SU-DHL-6 (cell line): ENCODE measurements at regions not wholly inside any gene's neighbourhood (a gene's known extent, or its start where the extent isn't known, plus 50 kb on each side); places are given as distances from the start of the nearest gene placed in this dataset.

Experiments used
- H2AFZ ChIP-seq: fragments of 200-600 bp; sonication (generic); 2 replicates; pipeline ENCODE4 v1.6.1; 2014; ENCODE audit warnings: low read depth, mild to moderate bottlenecking, moderate library complexity, mixed read lengths, antibody characterized with exemption, low read length; ENCODE audit not compliant: severe bottlenecking
- H3F3A ChIP-seq: fragments of 200-600 bp; shearing (Covaris generic); 2 replicates; pipeline ENCODE4 v1.6.0; 2016; ENCODE audit warnings: antibody characterized with exemption, mild to moderate bottlenecking; ENCODE audit not compliant: insufficient read depth
- H3K27ac ChIP-seq: fragments of 200-600 bp; sonication (generic); 2 replicates; pipeline ENCODE4 v1.5.1; 2016; ENCODE audit warnings: low read depth, mild to moderate bottlenecking, low read length, moderate library complexity, mixed read lengths
- H3K27me3 ChIP-seq: fragments of 200-600 bp; sonication (generic), shearing (Covaris generic); 2 replicates; pipeline ENCODE4 v1.6.0; 2014; ENCODE audit warnings: mild to moderate bottlenecking, low read length
- H3K36me3 ChIP-seq: fragments of 200-600 bp; sonication (generic); 2 replicates; pipeline ENCODE4 v1.6.1; 2014; ENCODE audit warnings: mild to moderate bottlenecking, low read length, mixed read lengths
- H3K4me2 ChIP-seq: fragments of 300-600, 200-600 bp; shearing (Covaris generic), sonication (generic); 2 replicates; pipeline ENCODE4 v1.6.0; 2014; ENCODE audit warnings: low read length, low read depth, mild to moderate bottlenecking; ENCODE audit not compliant: poor library complexity, severe bottlenecking
- H3K4me3 ChIP-seq: fragments of 200-600 bp; sonication (generic); 2 replicates; pipeline ENCODE4 v1.5.1; 2014; ENCODE audit warnings: antibody characterized with exemption, low read length, mild to moderate bottlenecking, mixed read lengths; ENCODE audit not compliant: insufficient read depth, poor library complexity, severe bottlenecking
- H3K79me2 ChIP-seq: fragments of 200-600 bp; sonication (generic); 2 replicates; pipeline ENCODE4 v1.6.1; 2014; ENCODE audit warnings: mild to moderate bottlenecking, low read length, moderate library complexity; ENCODE audit not compliant: insufficient read depth
- H3K9ac ChIP-seq: fragments of 200-600 bp; sonication (generic); 2 replicates; pipeline ENCODE4 v1.7.0; 2014; ENCODE audit warnings: mild to moderate bottlenecking, low read length
- H3K9me2 ChIP-seq: fragments of 200-600 bp; sonication (generic); replicated peaks from 2 replicates; pipeline ENCODE4 v1.6.1; 2014; ENCODE audit warnings: low read length; ENCODE audit not compliant: insufficient read depth
- H3K9me3 ChIP-seq: fragments of 200-600 bp; sonication (generic); 2 replicates; pipeline ENCODE4 v1.6.1; 2014; ENCODE audit warnings: low read length, mixed read lengths; ENCODE audit not compliant: insufficient read depth
- H4K20me1 ChIP-seq: fragments of 200-600 bp; sonication (generic); 2 replicates; pipeline ENCODE4 v1.6.1; 2014; ENCODE audit warnings: low read depth, mild to moderate bottlenecking, antibody characterized with exemption, low read length, moderate library complexity, mixed read lengths
- CTCF ChIP-seq: fragments of 200-600 bp; sonication (generic); IDR thresholded peaks from one replicate; pipeline ENCODE4 v1.5.1; 2017; ENCODE audit warnings: antibody characterized with exemption, mild to moderate bottlenecking, low read length, moderate library complexity; ENCODE audit not compliant: insufficient read depth, poor library complexity, severe bottlenecking
- EZH2phosphoT487 ChIP-seq: fragments of 200-600 bp; sonication (generic), shearing (Covaris generic); conservative IDR thresholded peaks from 2 replicates; pipeline ENCODE4 v1.6.1; 2018; ENCODE audit warnings: mild to moderate bottlenecking, antibody characterized with exemption, low read length, moderate library complexity, mixed read lengths

GRCh38 chr4:28518561-28519165 is 1658.0 kb downstream of the STIM2 start:
- no peaks in the 10 kb centered on the region for H3K9me2 ChIP-seq
- TF ChIP-seq EZH2phosphoT487 (no peak), CTCF (no peak)
- no peaks in the 10 kb centered on the region for H3K79me2 ChIP-seq
- no peaks in the 10 kb centered on the region for H3K27me3 ChIP-seq
- H4K20me1 ChIP-seq, result no peaks in the 10 kb centered on the region
- no peak overlapping the region for H3K4me2 ChIP-seq
- no peak overlapping the region for H3K9ac ChIP-seq
- no peak overlapping the region for H3K4me3 ChIP-seq
- H3F3A ChIP-seq, result no peaks in the 10 kb centered on the region
- no peaks in the 10 kb centered on the region; the same call in 1 of the 2 replicates for H3K36me3 ChIP-seq
- no peak overlapping the region for H2AFZ ChIP-seq
- no peak overlapping the region for H3K27ac ChIP-seq
- H3K9me3 ChIP-seq, result no peaks in the 10 kb centered on the region

GRCh38 chr4:28523681-28524190 is 1663.1 kb downstream of the STIM2 start:
- H3K9ac ChIP-seq, result no peak overlapping the region
- no peaks in the 10 kb centered on the region for H3F3A ChIP-seq
- H3K4me3 ChIP-seq, result no peak overlapping the region
- H3K9me2 ChIP-seq, result no peaks in the 10 kb centered on the region
- H3K36me3 ChIP-seq, result no peaks in the 10 kb centered on the region; the same call in 1 of the 2 replicates
- H2AFZ ChIP-seq, result no peak overlapping the region
- TF ChIP-seq CTCF (no peak), EZH2phosphoT487 (no peak)
- H3K27me3 ChIP-seq, result no peaks in the 10 kb centered on the region
- H3K9me3 ChIP-seq, result no peaks in the 10 kb centered on the region
- H3K4me2 ChIP-seq, result no peak overlapping the region
- no peak overlapping the region for H3K27ac ChIP-seq
- no peaks in the 10 kb centered on the region for H3K79me2 ChIP-seq
- no peaks in the 10 kb centered on the region for H4K20me1 ChIP-seq

- H3K9me3 ChIP-seq, result no peaks in the 10 kb centered on the region
- H3K79me2 ChIP-seq, result no peaks in the 10 kb centered on the region
- TF ChIP-seq CTCF (no peak), EZH2phosphoT487 (no peak)
- no peaks in the 10 kb centered on the region for H3F3A ChIP-seq
- H2AFZ ChIP-seq, result no peak overlapping the region
- no peak overlapping the region for H3K9ac ChIP-seq
- no peaks in the 10 kb centered on the region for H3K9me2 ChIP-seq
- no peak overlapping the region for H3K4me2 ChIP-seq
- H3K36me3 ChIP-seq, result no peaks in the 10 kb centered on the region
- H4K20me1 ChIP-seq, result no peaks in the 10 kb centered on the region
- no peak overlapping the region for H3K4me3 ChIP-seq
- H3K27me3 ChIP-seq, result no peaks in the 10 kb centered on the region
- H3K27ac ChIP-seq, result no peak overlapping the region
These were observed 1675.5 kb downstream of the STIM2 start for GRCh38 chr4:28536124-28536523.
